ENCODE measurements at regions not wholly inside any gene's neighbourhood (a gene's known extent, or its start where the extent isn't known, plus 50 kb on each side); places are given as distances from the start of the nearest gene placed in this dataset.

DNA sequence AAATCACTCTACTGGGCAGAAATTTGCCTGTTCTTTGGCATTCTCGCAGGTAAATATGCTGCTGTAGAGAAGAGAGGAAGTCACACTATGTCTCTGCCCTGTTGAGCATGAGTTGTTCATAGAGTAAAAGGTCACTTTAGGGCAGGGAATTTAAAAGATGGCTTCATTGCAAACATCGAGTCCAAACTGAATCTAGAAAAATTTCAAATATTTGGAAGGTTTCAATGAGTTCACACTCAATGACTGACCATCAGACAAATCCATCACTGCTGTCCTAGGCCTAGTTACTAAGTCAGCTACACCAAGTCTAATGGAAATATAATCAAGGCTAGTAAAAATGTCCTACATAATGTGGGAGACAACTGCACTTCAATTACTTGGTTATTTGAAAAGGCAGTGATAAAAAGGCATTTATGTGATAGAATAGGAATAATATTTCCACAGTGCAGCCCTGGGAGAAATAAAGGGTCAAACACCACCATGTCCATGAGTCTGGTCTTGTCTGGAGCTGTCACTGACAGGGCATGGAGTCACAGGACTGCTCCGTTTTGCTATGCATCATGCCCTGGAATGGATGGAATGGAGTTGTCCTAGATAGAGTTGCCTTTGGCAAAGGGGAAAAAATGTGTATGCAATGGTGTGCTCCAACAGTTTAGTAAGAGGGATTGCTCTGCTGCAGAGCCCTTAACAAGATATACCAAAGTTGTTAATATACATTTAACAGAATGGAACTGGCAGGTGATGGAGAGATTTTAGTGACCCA lies 218.5 kb upstream of the DAPK1 start:
- no peak for DNase-seq (ENCODE audit: low read depth in 2 of 2)

DNA sequence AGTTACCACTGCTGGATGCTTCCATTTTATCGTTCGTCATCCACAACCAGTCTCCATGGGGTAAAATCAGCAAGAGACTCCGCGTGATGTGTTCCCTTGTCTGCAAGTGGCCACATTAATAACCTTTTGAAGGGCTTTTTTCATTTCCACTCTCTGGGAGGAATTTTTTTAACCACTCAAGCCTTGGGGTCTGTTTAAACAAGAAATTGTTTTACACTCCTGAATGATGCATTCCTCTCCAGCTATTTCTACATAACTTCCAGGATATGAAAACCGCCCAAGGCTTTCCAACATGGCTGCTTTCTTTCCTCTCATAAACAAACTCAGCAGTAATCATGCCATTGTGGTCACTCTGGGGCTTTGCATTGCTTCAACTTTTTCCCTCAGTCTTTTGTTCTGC lies 217.2 kb upstream of the DAPK1 start:
- no peak for DNase-seq (ENCODE audit: low read depth in 2 of 2)

DNA sequence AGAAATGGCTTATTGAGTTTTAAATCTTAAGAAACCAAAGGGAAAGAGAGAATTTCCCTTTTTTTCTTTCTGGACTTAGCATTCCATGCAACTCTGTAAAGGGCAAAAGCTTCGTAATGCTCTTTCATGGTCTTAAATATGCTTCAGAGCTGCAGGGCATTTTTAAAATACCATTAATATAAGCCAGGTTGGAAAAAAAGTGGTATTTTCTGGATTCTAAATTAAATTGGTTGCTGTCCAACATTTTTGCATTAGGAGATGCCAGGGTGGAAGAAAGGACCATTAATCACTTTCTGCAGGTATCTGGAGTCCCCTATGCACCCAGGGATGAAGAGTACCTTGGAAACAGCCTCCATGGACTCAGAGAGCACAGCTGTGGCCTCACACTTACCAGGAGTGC lies 215.1 kb upstream of the DAPK1 start:
- no peak for DNase-seq (ENCODE audit: low read depth in 2 of 2)

DNA sequence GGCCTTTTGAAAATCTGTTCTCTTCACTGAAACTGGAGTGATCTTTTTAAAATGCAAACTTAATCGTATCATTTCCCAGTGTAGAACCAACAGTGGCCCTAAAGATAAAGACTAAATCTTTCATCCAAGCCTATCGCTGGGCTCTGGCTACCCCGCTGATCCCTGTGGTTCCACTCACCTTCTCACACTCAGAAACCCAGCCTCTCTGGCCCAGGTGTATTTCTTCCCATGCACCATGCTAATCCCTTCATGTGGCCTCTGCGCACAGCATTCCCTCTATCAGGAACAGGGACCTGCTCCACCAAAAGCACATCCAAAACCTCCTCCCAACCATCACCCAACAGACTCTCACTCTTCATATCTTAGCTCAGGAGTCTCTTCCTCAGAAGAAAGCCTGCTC lies 214.1 kb upstream of the DAPK1 start:
- no peak for DNase-seq (ENCODE audit: low read depth in 2 of 2)

DNA sequence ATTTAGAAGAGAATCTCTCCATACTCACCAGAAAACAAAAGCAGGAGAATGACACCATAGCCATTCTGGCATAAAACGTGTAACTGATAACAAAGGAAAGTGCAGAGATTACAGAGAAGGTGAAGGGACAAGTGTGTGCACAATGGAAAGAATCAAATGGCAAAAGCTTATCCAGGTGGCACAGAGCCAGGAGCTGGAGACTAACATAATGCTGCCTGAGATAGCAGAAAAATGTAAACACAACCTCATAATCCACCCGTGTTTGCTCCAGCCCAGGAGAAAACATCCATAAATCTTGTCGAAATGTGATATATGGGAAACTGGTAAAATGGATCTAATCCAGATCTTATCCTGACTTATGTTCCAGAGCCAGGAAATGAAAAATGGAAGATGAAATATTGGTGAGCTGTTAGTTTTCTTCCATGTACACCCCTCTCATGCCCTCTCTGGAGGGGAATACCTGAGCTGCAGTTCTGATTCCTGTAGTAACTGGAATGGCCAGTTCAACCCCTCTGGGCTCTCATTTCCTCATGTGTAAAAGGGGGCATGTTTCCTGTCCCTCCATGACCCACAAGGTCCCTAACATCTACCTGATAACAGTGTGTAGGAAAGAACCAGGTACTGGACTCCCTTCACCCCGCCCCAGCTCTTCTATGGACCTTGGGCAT lies 212.3 kb upstream of the DAPK1 start:
- no peak for DNase-seq (ENCODE audit: low read depth in 2 of 2)

DNA sequence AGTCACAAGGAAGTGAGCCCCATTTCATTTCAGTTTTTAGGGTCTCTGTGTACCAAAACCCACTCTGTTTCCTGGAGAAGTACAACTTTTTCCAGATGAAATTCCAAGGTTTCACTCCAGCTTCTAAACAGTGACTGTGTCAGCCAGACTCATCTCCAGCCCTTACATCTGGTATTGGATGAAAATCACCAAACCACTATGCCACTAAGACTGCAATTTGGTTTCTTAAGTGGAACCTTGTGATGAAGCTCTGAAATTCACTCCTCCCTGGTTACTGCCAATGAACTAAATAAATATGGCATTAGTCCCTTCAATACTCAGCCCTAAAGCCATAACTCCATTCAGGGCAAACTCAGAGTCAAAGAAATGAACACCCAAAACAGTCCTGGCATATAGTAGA lies 211.2 kb upstream of the DAPK1 start:
- no peak for DNase-seq (ENCODE audit: low read depth in 2 of 2)

DNA sequence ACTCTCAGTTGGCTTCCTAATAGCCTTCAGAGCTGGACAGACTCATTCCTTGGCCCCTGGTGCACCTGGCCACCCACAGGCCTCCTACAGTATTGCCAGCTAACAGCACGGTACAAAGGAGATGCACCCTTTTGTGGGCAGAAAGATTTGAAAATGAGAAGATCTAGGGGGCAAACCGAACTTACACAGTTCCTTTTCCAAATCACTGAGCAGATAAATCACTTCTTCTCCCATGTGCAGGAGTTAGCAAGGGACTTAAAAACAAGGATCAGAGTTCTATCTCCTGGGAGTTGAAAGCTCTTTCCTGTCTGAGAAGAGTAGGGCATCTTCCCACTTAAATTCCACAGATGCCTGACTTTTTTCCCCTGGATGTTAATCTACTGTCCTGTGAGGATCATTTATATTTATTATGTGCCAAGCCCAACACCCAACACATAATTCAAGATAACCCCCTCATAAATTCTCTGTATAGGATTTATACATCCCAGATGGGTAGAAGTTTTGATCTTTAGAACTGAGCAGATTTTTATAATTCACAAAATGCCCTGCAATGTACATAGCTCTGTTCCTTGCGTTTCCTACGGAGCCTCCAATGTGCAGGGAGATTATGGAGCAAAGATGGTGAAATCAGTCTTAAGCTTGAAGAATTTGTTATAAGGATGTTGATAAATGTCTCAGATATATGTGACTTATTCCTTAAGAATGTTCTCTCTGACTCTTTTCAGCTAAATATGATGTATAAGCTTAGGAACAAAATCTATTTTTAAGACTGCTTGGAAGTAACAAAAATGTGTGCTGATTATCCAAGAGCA lies 207.2 kb upstream of the DAPK1 start:
- no peak for DNase-seq (ENCODE audit: low read depth in 2 of 2)

DNA sequence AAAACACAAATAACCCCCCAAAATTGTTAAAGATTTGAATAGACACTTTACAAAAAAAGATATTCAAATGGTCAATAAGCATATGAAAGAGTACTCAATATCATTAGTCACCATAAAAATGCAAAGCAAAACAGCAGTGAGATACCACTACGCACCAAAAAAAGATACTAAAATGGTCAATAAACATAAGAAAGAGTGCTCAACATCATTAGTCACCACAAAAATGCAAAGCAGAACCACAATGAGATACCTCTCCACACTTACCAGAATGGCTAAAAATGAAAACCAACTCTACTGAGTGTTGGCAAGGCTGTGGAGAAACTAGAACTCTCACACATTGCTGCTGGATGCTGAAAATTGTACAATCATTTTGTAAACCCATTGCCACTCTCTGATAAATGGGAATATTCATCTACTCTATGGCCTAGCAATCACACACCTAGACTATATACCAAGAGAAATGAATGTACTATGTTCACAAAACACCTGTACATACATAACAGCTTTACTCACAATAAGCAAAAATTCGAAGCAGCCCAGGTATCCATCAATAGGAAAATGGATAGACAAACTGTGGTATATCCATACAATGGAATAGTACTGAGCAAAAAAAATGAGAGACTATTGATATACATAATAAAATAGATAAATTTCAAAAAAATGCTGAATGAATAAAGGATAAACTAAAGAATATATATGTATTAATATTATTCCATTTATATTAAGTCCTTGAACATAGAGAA lies 205.0 kb upstream of the DAPK1 start:
- no peak for DNase-seq (ENCODE audit: low read depth in 2 of 2)

DNA sequence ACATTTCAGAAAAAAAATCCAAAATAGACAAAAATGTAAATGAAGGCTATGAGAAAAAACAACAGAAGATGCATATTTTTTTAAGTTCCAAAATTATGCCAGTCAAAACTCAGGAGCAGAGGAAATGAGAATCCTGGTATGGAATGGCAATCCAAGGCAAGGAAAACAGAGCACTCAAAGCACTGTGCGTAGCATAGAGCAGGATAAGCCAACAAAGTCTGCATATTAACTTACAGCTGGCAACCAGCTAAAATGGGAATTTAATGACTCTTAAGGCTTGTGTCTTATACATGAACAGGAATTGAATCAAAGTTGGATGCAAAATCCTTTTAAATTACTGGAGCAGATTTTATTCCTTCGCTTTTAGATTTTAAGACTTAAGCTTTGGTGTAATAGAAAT lies 203.5 kb upstream of the DAPK1 start:
- DNase-seq (ENCODE audit: low read depth in 2 of 2): no peak

DNA sequence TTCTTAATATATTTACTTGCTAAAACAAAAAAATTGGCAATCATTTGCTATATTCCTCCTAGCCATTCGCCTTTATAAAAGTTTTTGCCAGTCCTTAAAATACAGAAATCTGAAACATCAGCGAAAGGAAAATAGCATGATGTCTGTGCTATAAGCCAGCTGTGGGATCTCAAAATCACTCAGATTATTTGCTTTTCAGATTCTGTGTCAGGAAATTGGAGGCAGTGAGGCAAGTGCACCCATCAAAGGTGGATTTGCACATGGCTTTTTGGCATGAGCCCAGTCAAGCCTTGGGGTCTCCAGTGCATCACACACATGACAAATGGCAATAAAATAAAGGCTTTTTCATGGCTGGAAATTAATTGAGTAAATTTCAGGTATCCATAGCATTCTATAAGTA lies 196.8 kb upstream of the DAPK1 start:
- no peak for DNase-seq (ENCODE audit: low read depth in 2 of 2)

DNA sequence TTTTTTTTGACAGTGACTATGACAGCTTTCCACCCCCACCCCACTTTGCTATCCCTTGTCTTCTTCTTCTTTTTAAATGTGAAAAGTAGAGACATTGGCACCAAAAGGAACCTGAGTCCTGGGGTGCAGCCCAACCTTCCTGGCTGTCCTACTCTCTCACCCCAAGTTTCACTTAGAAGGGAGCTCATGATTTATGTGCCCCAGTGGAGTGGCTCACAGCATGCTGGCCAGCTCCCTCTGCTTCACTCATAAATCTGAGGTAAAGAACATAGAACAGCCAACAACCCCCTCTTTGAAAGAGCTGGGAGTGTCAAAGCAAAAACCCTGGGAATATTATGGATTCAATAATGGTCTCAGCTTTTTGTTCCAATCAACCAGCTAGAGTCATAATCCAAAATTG lies 196.3 kb upstream of the DAPK1 start:
- no peak for DNase-seq (ENCODE audit: low read depth in 2 of 2)

DNA sequence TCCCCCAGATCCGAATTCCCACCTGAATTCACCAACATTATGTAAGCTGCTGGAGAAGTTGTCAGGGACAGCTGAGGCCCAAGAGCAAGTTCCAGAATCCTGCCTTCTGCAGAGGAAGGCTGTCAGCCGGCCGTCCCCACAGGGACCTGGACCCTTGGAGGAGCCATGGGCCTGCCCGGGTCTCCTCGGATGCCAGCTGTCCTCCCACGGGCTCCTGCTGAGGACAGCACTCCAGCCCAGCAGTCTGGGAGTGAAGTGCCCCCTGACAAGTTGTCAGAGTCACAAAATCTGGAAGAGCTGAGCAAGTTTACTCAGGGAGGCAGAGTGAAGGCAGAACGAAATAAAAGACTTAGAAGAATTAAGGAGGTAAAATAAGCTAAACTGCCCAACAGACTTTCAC lies 192.5 kb upstream of the DAPK1 start:
- no peak for DNase-seq (ENCODE audit: low read depth in 2 of 2)

DNA sequence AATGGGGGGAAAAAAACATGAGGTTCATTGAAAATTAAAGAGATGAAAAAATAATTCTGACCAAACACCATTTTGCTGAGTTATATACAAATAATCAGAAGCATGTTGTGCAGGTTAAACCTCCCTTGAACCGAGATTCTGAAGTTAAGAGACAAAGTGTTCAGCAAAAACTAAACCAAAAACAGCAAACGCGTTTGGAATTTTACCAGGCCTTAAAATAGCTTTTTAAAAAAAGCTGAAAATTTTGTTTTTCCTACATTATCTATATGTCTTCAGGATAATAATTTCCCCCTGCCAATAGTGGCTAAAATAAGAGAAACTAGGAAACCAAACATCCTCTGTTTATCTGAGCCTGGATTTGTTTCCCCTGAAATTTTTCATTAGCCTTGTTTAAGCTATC lies 191.7 kb upstream of the DAPK1 start:
- DNase-seq (ENCODE audit: low read depth in 2 of 2): no peak

DNA sequence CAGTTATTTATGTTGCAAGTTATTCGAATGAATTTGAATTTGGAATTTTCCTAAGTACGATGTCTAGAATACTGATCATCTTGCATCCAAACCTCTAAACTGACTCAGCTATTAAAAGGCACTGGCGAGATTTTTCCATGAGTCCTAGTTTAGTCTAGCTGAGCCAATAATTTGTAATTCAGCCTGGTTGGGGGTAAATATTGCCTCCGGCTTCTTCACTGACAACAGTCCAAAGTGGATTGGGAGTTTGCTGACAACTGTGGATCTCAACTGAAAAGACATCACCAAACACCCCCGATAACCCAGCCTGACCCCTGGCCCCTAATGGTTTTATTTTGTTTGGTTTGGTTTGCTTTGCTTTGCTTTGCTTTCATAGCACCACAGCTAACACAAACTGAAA lies 189.8 kb upstream of the DAPK1 start:
- DNase-seq (ENCODE audit: low read depth in 2 of 2): no peak

DNA sequence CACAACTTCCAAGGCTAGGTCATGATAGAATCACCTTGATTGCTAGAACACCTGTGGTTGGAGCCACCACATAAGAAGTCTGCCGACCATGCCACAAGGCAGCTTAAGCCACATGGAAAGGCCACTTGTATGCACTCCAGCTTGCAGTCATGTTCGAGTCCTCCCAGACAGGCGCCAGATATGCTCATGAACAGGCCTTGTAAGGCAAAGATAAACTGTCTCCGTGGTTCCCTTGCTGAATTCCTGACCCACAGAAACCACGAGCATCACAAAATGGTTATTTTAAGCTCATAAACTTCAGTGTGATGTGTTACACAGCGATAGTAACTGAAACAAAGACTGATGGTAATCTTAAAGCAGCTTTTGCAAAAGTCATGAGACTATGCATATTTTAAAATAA lies 188.4 kb upstream of the DAPK1 start:
- no peak for DNase-seq (ENCODE audit: low read depth in 2 of 2)

DNA sequence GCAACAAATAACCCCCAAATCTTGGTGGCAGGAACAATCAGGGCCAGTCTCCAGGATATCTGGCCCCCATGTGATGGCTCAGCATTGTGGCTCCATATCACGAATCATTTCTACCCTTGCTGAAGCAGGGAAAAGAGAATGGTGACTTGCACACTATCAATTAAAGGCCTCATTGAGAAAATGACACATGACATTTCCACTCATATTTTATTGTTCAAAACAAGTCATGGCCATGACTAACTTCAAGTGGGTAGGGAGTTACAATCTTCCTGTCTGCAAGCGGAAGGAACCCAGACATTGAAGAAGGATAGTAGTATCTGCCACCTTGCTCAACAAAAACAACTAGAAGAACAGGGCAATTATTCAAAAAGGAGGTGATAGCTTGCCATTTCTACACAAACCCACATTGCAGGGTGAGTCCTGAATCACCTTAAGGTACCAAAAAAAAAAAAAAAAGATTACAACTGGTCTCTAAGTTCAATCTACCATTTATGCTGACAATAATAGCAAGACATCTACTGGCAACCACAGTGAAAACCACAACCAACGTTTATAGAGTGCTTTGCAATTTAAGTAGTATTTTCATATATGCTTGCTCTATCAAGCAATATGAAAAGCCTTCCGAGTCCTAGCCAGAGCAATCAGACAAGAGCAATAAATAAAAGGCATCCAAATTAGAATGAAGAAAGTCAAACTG lies 186.7 kb upstream of the DAPK1 start:
- no peak for DNase-seq (ENCODE audit: low read depth in 2 of 2)

DNA sequence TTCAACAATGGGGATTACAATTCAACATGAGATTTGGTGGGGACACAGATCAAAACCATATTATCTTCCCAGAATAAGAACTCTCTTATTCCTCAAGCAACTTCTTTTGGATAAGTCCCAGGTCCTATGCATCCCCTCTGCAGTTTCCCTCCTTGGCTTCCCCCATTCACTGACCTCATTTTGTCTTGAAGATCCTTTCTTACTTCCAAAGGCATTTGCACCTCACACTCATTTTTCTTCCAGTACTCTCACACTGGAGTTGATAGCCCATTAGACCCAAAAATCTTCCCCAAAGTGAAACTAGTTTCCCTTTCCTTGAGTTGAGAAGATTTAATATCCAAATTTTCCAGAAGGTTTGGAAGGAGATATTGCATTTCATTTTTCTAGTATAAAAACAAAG lies 178.0 kb upstream of the DAPK1 start:
- no peak for DNase-seq (ENCODE audit: low read depth in 2 of 2)

DNA sequence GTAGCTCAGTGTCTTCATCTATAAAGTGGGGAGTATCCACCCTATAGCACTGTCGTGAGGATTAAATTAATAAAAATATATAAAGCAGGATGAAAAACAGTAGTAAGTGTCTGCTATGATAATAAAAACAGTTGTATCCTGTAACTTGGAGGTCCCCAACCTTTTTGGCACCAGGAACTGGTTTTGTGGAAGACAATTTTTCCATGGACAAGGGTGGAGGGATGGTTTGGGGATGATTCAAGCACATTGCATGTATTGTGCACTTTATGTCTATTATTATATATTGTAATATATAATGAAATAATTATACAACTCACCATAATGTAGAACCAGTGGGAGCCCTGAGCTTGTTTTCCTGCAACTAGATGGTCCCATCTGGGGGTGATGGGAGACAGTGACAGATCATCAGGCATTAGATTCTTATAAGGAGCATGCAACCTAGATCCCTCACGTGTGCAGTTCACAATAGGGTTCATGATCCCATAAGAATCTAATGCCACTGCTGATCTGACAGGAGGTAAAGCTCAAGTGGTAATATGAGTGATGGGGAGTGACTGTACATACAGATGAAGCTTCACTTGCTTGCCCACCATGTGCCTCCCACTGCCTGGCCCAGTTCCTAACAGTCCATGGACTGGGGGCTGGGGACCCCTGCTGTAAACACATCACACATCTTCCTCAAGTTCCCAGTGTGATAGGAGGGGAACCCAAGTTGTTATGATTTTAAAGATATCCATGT lies 177.4 kb upstream of the DAPK1 start:
- DNase-seq (ENCODE audit: low read depth in 2 of 2): no peak

DNA sequence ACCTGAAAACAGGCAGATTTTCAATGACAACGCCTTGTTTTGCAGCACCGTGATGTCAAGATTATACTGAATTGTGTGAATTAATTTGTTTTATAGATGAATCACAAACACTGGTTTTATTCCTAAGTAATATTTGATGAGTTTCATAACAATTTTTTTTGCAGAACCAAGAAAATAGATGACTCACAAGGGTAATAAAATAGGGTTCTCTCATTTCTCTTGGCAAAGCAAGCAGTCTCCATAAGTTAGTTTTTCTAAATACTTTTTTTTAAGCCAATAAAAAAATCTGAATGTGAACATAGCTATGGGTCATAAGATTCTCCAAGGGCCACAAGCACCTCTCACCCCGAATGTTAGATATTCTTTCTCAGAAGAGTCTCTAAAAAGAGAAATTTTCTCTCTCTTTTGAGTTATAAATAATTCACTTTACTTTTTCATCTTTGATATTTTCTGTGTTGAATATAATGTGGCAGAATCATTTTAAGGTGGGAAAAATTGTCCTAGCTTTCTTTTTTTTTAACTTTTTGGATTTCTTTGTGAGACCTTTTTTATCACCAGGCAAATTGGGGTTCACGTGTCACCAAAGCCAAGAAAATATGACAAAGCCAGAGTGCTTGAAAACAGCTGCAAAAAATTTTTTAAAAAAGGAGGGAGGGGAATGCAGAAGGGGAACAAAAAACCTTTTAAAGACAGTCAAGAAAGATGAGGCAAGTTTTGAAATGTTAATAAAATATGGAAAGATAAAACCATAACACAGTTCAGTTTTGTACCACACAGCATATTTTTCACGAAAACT lies 174.6 kb upstream of the DAPK1 start:
- DNase-seq (ENCODE audit: low read depth in 2 of 2): no peak

DNA sequence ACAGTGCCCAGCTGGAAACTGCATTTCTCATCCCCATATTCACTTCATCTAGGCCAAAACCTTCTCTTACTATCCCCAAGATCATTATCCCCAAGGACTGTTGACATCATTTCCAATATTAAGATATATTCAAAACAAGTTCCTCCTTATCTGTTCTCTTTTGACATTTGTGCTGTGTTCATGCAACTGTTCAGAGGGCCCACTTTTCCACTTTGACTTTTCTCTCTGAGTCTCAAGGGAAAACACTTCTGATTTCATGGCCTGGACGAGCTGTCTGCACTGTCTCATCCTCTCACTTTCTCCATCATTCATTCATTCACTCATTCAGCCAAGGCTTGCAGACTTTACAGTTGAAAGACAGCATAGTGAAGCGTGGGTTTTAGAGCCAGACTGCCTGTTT lies 173.7 kb upstream of the DAPK1 start:
- DNase-seq (ENCODE audit: low read depth in 2 of 2): no peak

Data from stimulated activated CD4-positive, alpha-beta T cell treated with anti-CD3 and anti-CD28 coated beads, Interleukin-12 subunit alpha, Interleukin-12 subunit beta, amount 100 ng/mL, for 24 hours (primary cell).